ENCODE measurements at regions not wholly inside any gene's neighbourhood (a gene's known extent, or its start where the extent isn't known, plus 50 kb on each side); places are given as distances from the start of the nearest gene placed in this dataset.

GRCh38 chr6:121526282-121526681 is 90.8 kb downstream of the GJA1 start:
- TF ChIP-seq CTCF (IDR thresholded peaks at IDR 0.05; ENCODE audit: low read depth, low read length, poor library complexity, severe bottlenecking) (no peak), EZH2phosphoT487 (IDR thresholded peaks at IDR 0.05; ENCODE audit: borderline replicate concordance, low read length) (no peak)

All from DOHH2 (cell line).